IMR-90 (cell line): ENCODE measurements at regions not wholly inside any gene's neighbourhood (a gene's known extent, or its start where the extent isn't known, plus 50 kb on each side); places are given as distances from the start of the nearest gene placed in this dataset.

Source experiments
- ATAC-seq: fragments of 200-7000 bp; cut with Tn5 transposase; 2 replicates; pipeline ENCODE4 v1.9.1; 2020; ENCODE audit warnings: low read depth, mild to moderate bottlenecking, moderate library complexity
- BruUV-seq: library from RNA; stranded (reverse); fragments of 400-500 nt; replicated peaks from 2 replicates; lab custom pipeline; 2021; lab: Mats Ljungman, UMichigan
- CTCF ChIA-PET: fragments of 300-600 bp; formaldehyde crosslinking; extraction: SDS; loops from one replicate; lab custom pipeline; 2021; ENCODE audit warnings: antibody characterized with exemption; lab: Yijun Ruan, JAX
- POLR2A ChIA-PET: fragments of 300-600 bp; sonication (Branson Sonifier 250); formaldehyde crosslinking; loops from one replicate; lab custom pipeline; 2022; ENCODE audit warnings: antibody characterized with exemption; ENCODE audit not compliant: unreplicated experiment; lab: Charles Lee
- DNase-seq: peaks from one replicate; pipeline ENCODE4 v3.0.0; 2013
- H2AFZ ChIP-seq: replicated peaks from 2 replicates; pipeline ENCODE3; 2013; ENCODE audit warnings: low read length, mild to moderate bottlenecking; ENCODE audit not compliant: poor library complexity
- H2AK5ac ChIP-seq: 2 replicates; pipeline ENCODE4 v1.6.1; 2013; ENCODE audit warnings: low read depth, low read length, inconsistent platforms
- H2AK9ac ChIP-seq: replicated peaks from 2 replicates; pipeline ENCODE3; 2013; ENCODE audit warnings: mild to moderate bottlenecking, low read depth, low read length, moderate library complexity; ENCODE audit not compliant: poor library complexity
- H2BK120ac ChIP-seq: 2 replicates; pipeline ENCODE4 v1.6.1; 2013; ENCODE audit warnings: low read depth, low read length, inconsistent platforms
- H2BK15ac ChIP-seq: 3 replicates; pipeline ENCODE4 v1.6.1; 2013; ENCODE audit warnings: low read depth, low read length, inconsistent platforms
- H2BK20ac ChIP-seq: 2 replicates; pipeline ENCODE4 v1.6.1; 2013; ENCODE audit warnings: low read depth, mild to moderate bottlenecking, inconsistent platforms, low read length, moderate library complexity
- H2BK5ac ChIP-seq: 2 replicates; pipeline ENCODE4 v1.6.1; 2013; ENCODE audit warnings: mild to moderate bottlenecking, low read depth, low read length, inconsistent platforms; ENCODE audit not compliant: poor library complexity, severe bottlenecking
- H3K14ac ChIP-seq: replicated peaks from 2 replicates; pipeline ENCODE4 v1.6.1; 2013; ENCODE audit warnings: low read depth, low read length, inconsistent platforms
- H3K18ac ChIP-seq: 2 replicates; pipeline ENCODE4 v1.6.1; 2013; ENCODE audit warnings: low read depth, low read length, control low read depth
- H3K23ac ChIP-seq: 2 replicates; pipeline ENCODE4 v1.6.1; 2013; ENCODE audit warnings: low read depth, low read length, inconsistent platforms
- H3K27ac ChIP-seq: 2 replicates; pipeline ENCODE4 v1.5.1; 2013; ENCODE audit warnings: mild to moderate bottlenecking, control low read depth, low read length; ENCODE audit not compliant: insufficient read depth
- H3K27me3 ChIP-seq: 2 replicates; pipeline ENCODE4 v1.6.1; 2013; ENCODE audit warnings: low read length; ENCODE audit not compliant: control insufficient read depth, insufficient read depth
- H3K36me3 ChIP-seq: 2 replicates; pipeline ENCODE4 v1.6.1; 2013; ENCODE audit warnings: low read length, mixed read lengths; ENCODE audit not compliant: control insufficient read depth, insufficient read depth
- H3K4ac ChIP-seq: 2 replicates; pipeline ENCODE4 v1.6.1; 2013; ENCODE audit warnings: low read depth, low read length, inconsistent platforms
- H3K4me1 ChIP-seq: 2 replicates; pipeline ENCODE4 v1.6.1; 2013; ENCODE audit warnings: low read length, mixed read lengths; ENCODE audit not compliant: control insufficient read depth, insufficient read depth
- H3K4me2 ChIP-seq: 2 replicates; pipeline ENCODE4 v1.6.1; 2013; ENCODE audit warnings: low read depth, mild to moderate bottlenecking, control low read depth, low read length, moderate library complexity
- H3K4me3 ChIP-seq: 2 replicates; pipeline ENCODE4 v1.5.1; 2013; ENCODE audit warnings: low read depth, mild to moderate bottlenecking, control low read depth, low read length, moderate library complexity; ENCODE audit not compliant: insufficient read depth
- H3K56ac ChIP-seq: 2 replicates; pipeline ENCODE4 v1.6.1; 2013; ENCODE audit warnings: low read length, inconsistent platforms; ENCODE audit not compliant: insufficient read depth; ENCODE audit errors: extremely low read depth
- H3K79me1 ChIP-seq, 2 experiments: 2 replicates each; pipeline ENCODE4 v1.6.1; 2013; ENCODE audit warnings: low read length in 2 of 2, inconsistent platforms in 1 of 2, low read depth in 1 of 2
- H3K9ac ChIP-seq: 2 replicates; pipeline ENCODE4 v1.6.1; 2013; ENCODE audit warnings: low read depth, low read length, control low read depth
- H3K9me1 ChIP-seq: 2 replicates; pipeline ENCODE4 v1.6.1; 2013; ENCODE audit warnings: low read length, inconsistent platforms; ENCODE audit not compliant: insufficient read depth
- H3K9me3 ChIP-seq: 2 replicates; pipeline ENCODE4 v1.6.1; 2013; ENCODE audit warnings: low read length; ENCODE audit not compliant: control insufficient read depth, insufficient read depth
- H4K20me1 ChIP-seq: 2 replicates; pipeline ENCODE4 v1.6.1; 2013; ENCODE audit warnings: low read length, inconsistent platforms; ENCODE audit not compliant: insufficient read depth
- H4K5ac ChIP-seq: 2 replicates; pipeline ENCODE4 v1.6.1; 2013; ENCODE audit warnings: mild to moderate bottlenecking, low read depth, low read length, control low read depth
- H4K8ac ChIP-seq, 2 experiments: 2 replicates each; pipeline ENCODE4 v1.6.1; 2013; ENCODE audit warnings: low read depth in 2 of 2, low read length in 2 of 2, control low read depth in 1 of 2, inconsistent platforms in 1 of 2
- H4K91ac ChIP-seq: 2 replicates; pipeline ENCODE4 v1.6.1; 2013; ENCODE audit warnings: low read depth, low read length, inconsistent platforms; ENCODE audit not compliant: insufficient read depth
- BHLHE40 ChIP-seq: fragments of 150-350 bp; IDR thresholded peaks from 2 replicates; pipeline ENCODE4 v1.6.1; 2016; ENCODE audit warnings: mild to moderate bottlenecking, low read depth, low read length
- CEBPB ChIP-seq: IDR thresholded peaks from 2 replicates; pipeline ENCODE4 v1.6.1; 2012; ENCODE audit warnings: low read depth, low read length, improper control_type of control experiment
- CHD1 ChIP-seq: IDR thresholded peaks from 2 replicates; pipeline ENCODE4 v1.6.1; 2012; ENCODE audit warnings: low read depth, low read length, improper control_type of control experiment
- NFE2L2 ChIP-seq: fragments of 150-350 bp; IDR thresholded peaks from 2 replicates; pipeline ENCODE4 v1.6.1; 2016; ENCODE audit warnings: low read depth, mild to moderate bottlenecking, low read length
- RAD21 ChIP-seq: IDR thresholded peaks from 2 replicates; pipeline ENCODE4 v1.6.1; 2012; ENCODE audit warnings: low read length, improper control_type of control experiment
- RCOR1 ChIP-seq: IDR thresholded peaks from 2 replicates; pipeline ENCODE4 v1.6.1; 2012; ENCODE audit warnings: mild to moderate bottlenecking, low read length, improper control_type of control experiment; ENCODE audit not compliant: insufficient replicate concordance
- SMC3 ChIP-seq: fragments of 150-350 bp; IDR thresholded peaks from 2 replicates; pipeline ENCODE4 v1.6.1; 2016; ENCODE audit warnings: low read depth, mild to moderate bottlenecking, antibody characterized with exemption, low read length, moderate library complexity
- WGBS, 2 experiments: methylation state at CpG; one replicate each; pipeline versions ENCODE4 v1.1.5 to v1.1.7; 2013; ENCODE audit warnings: missing lambda C conversion rate in 2 of 2; ENCODE audit not compliant: insufficient read length in 1 of 2; ENCODE audit errors: extremely low coverage in 2 of 2; 5-methylcytosine and 5-hydroxymethylcytosine counted together
- dilution Hi-C: fragments of 300-500 bp; cut with HindIII; formaldehyde crosslinking; loops from one replicate; pipeline ENCODE4 v1.14.3; 2018; ENCODE audit warnings: low sequenced_read_pairs; ENCODE audit not compliant: unreplicated experiment
- in situ Hi-C: fragments of 300-500 bp; cut with MboI; formaldehyde crosslinking; loops from 3 replicates; pipeline ENCODE4 v1.14.3; 2019; ENCODE audit warnings: low sequenced_read_pairs, inconsistent platforms, mixed read lengths
- intact Hi-C: fragments of 100-400 bp; cut with micrococcal nuclease; formaldehyde crosslinking; loops from 2 replicates; pipeline ENCODE4 v1.10.0; 2022

GRCh38 chr3:40864915-40865314 lies 334.4 kb upstream of the CTNNB1 start:
- Histone ChIP-seq H2BK5ac (no peak overlapping the region), H3K23ac (no peak overlapping the region), H2AK5ac (no peak overlapping the region), H3K9ac (no peak overlapping the region), H3K14ac (no peak overlapping the region), H3K4me1 (no peaks in the 10 kb centered on the region), H2BK120ac (no peak overlapping the region), H3K4me2 (no peak overlapping the region), H2AFZ (no peak overlapping the region), H3K4me3 (no peak overlapping the region), H3K27ac (no peak overlapping the region), H3K18ac (no peak overlapping the region), H4K5ac (no peak overlapping the region), H3K56ac (no peak overlapping the region), H3K79me1 (no peaks in the 10 kb centered on the region), H4K20me1 (no peaks in the 10 kb centered on the region), H2BK20ac (no peak overlapping the region), H3K36me3 (no peaks in the 10 kb centered on the region), H4K91ac (no peak overlapping the region), H3K4ac (no peak overlapping the region), H2BK15ac (no peak overlapping the region), H4K8ac (no peak overlapping the region), H3K9me3 (peaks cover 2% of the 10 kb centered on the region; the same call in 1 of the 2 replicates), H3K27me3 (no peaks in the 10 kb centered on the region), H2AK9ac (no peak overlapping the region), H3K9me1 (no peaks in the 10 kb centered on the region)
- no peak for ATAC-seq
- no CpG with 5 or more reads among the region's 1 CpG for WGBS, 2 experiments
- no TSS peak for BruUV-seq
- intact Hi-C loops (no loop called here), dilution Hi-C loops (no loop called here), in situ Hi-C loops (no loop called here)
- TF ChIP-seq RCOR1 (no peak), NFE2L2 (no peak), SMC3 (no peak), BHLHE40 (no peak), CHD1 (no peak), CEBPB (no peak), RAD21 (no peak)
- CTCF ChIA-PET = no interaction called here
- POLR2A ChIA-PET = no interaction called here
- no peak for DNase-seq
